HFF-Myc (cell line): ENCODE measurements at regions not wholly inside any gene's neighbourhood (a gene's known extent, or its start where the extent isn't known, plus 50 kb on each side); places are given as distances from the start of the nearest gene placed in this dataset.

Experiments
- DNase-seq: peaks from one replicate; pipeline ENCODE4 v3.0.0-alpha.2; 2011; ENCODE audit warnings: low read depth; ENCODE audit errors: extremely low read depth
- H3K4me3 ChIP-seq: replicated peaks from 2 replicates; pipeline ENCODE4 v1.5.1; 2011; ENCODE audit warnings: low read depth, mild to moderate bottlenecking, control low read depth, low read length
- CTCF ChIP-seq: IDR thresholded peaks from 2 replicates; pipeline ENCODE4 v1.5.1; 2012; ENCODE audit warnings: mild to moderate bottlenecking, low read depth, low read length, control low read depth; ENCODE audit errors: missing control alignments

GRCh38 chr2:105989070-105989469 is 205.0 kb downstream of the UXS1 start:
- no peak for TF ChIP-seq CTCF
- H3K4me3 ChIP-seq, result no peak overlapping the region
- no peak for DNase-seq

- H3K4me3 ChIP-seq, result no peak overlapping the region
- TF ChIP-seq CTCF, result no peak
- DNase-seq, result no peak
These were observed 216.3 kb downstream of the UXS1 start for GRCh38 chr2:105977807-105978206.

GRCh38 chr2:105977212-105977611 is 216.9 kb downstream of the UXS1 start:
- TF ChIP-seq CTCF, result no peak
- H3K4me3 ChIP-seq, result no peak overlapping the region
- no peak for DNase-seq

GRCh38 chr2:105974812-105975211 is 219.3 kb downstream of the UXS1 start:
- no peak for TF ChIP-seq CTCF
- no peak for DNase-seq
- H3K4me3 ChIP-seq, result no peak overlapping the region

- no peak for TF ChIP-seq CTCF
- DNase-seq, result no peak
- H3K4me3 ChIP-seq, result no peak overlapping the region
These were observed 221.2 kb downstream of the UXS1 start for GRCh38 chr2:105972927-105973326.

- no peak for TF ChIP-seq CTCF
- DNase-seq, result no peak
- no peak overlapping the region for H3K4me3 ChIP-seq
These were observed 221.9 kb downstream of the UXS1 start for GRCh38 chr2:105972246-105972645.

GRCh38 chr2:105969552-105969951 is 224.5 kb downstream of the UXS1 start:
- no peak for DNase-seq
- TF ChIP-seq CTCF, result peak; percentile 37
- no peak overlapping the region for H3K4me3 ChIP-seq
